GM10266 (cell line): ENCODE measurements at regions not wholly inside any gene's neighbourhood (a gene's known extent, or its start where the extent isn't known, plus 50 kb on each side); places are given as distances from the start of the nearest gene placed in this dataset.

ENCODE experiments used
- DNase-seq: peaks from one replicate; pipeline ENCODE4 v3.0.0; 2012; ENCODE audit errors: extremely low spot score
- CTCF ChIP-seq: IDR thresholded peaks from 2 replicates; pipeline ENCODE4 v1.5.1; 2012; ENCODE audit warnings: mild to moderate bottlenecking, low read depth; ENCODE audit not compliant: control insufficient read depth, insufficient read depth; ENCODE audit errors: missing control alignments

GRCh38 chr1:243977094-243977493 lies 74.0 kb upstream of the ZBTB18 start:
- no peak for DNase-seq
- no peak for TF ChIP-seq CTCF

- no peak for TF ChIP-seq CTCF
- DNase-seq: no peak
These were observed 76.4 kb upstream of the ZBTB18 start for GRCh38 chr1:243974451-243975292.

- DNase-seq: no peak
- TF ChIP-seq CTCF: no peak
These were observed 77.9 kb upstream of the ZBTB18 start for GRCh38 chr1:243973169-243973568.

GRCh38 chr1:243970077-243970476 lies 81.0 kb upstream of the ZBTB18 start:
- no peak for DNase-seq
- no peak for TF ChIP-seq CTCF

- DNase-seq: no peak
These were observed 82.7 kb upstream of the ZBTB18 start for GRCh38 chr1:243968413-243968812.

GRCh38 chr1:243964915-243965314 lies 86.2 kb upstream of the ZBTB18 start:
- no peak for DNase-seq
- no peak for TF ChIP-seq CTCF

More at GRCh38 chr1:243968413-243968812, 82.7 kb upstream of the ZBTB18 start:
- TF ChIP-seq CTCF: no peak

- no peak for TF ChIP-seq CTCF
- no peak for DNase-seq
These were observed 87.5 kb upstream of the ZBTB18 start for GRCh38 chr1:243963571-243963970.
